Body of pancreas (tissue), 4 donors: ENCODE measurements at regions not wholly inside any gene's neighbourhood (a gene's known extent, or its start where the extent isn't known, plus 50 kb on each side); places are given as distances from the start of the nearest gene placed in this dataset.
"Not testable (repeated sequence)": the region's sequence is repeated elsewhere in the genome, so short reads cannot be mapped to it uniquely, and the experiment has no call there.

Experiments
- ATAC-seq: fragments of 150-250 bp; one replicate; pipeline ENCODE4 v1.9.1; 2016
- DNase-seq, 4 donors: peaks; one replicate each; pipeline ENCODE4 v3.0.0-alpha.2; 2019
- H3K27ac ChIP-seq, 4 donors: fragments of 200-600 bp; sonication (generic); 1 replicate in 3 of 4; 2 replicates in 1 of 4; pipeline versions ENCODE4 v1.5.1 to v1.6.1; 2016 to 2019; ENCODE audit warnings: mild to moderate bottlenecking in 1 of 4, mixed read lengths in 1 of 4, moderate library complexity in 1 of 4
- H3K27me3 ChIP-seq, 2 donors: fragments of 200-600 bp; sonication (generic); one replicate each; pipeline ENCODE4 v1.6.0; 2016; ENCODE audit warnings: mild to moderate bottlenecking in 1 of 2
- H3K36me3 ChIP-seq, 2 donors: fragments of 200-600 bp; sonication (generic); replicated peaks in 1 of 2; 2 replicates each; pipeline ENCODE4 v1.5.1; 2016; ENCODE audit warnings: low read depth in 2 of 2; ENCODE audit not compliant: insufficient read depth in 1 of 2
- H3K4me1 ChIP-seq: fragments of 200-600 bp; sonication (generic); one replicate; pipeline ENCODE4 v1.6.0; 2016
- H3K4me3 ChIP-seq, 2 donors: fragments of 200-600 bp; sonication (generic); 1 replicate in 1 of 2; 2 replicates in 1 of 2; pipeline ENCODE4 v1.5.1; 2016 to 2019
- H3K9me3 ChIP-seq, 3 donors: fragments of 200-600 bp; sonication (generic); 1 replicate in 2 of 3; 2 replicates in 1 of 3; pipeline ENCODE4 v1.5.1; 2016
- POLR2A ChIP-seq, 3 donors: fragments of 450-650 bp; IDR thresholded peaks; one replicate each; pipeline ENCODE4 v1.6.1; 2016; ENCODE audit warnings: antibody characterized with exemption in 3 of 3, mild to moderate bottlenecking in 2 of 3
- WGBS, 2 donors: methylation state at CpG; one replicate each; pipeline ENCODE4 v1.1.5; 2017; 5-methylcytosine and 5-hydroxymethylcytosine counted together
- intact Hi-C: fragments of 100-400 bp; cut with DNase I; formaldehyde crosslinking; loops from one replicate; pipeline ENCODE4 v1.15.1; 2023
- TF ChIP-seq, protein P1 (sequence below), 7 experiments: fragments of 450-650 bp in 4 of 7; fragments of 200-600 bp in 3 of 7; sonication (generic) in 3 of 7; IDR thresholded peaks; one replicate each; pipeline ENCODE4 v1.5.1; 2016 to 2019; ENCODE audit warnings: antibody characterized with exemption in 7 of 7

DNA sequence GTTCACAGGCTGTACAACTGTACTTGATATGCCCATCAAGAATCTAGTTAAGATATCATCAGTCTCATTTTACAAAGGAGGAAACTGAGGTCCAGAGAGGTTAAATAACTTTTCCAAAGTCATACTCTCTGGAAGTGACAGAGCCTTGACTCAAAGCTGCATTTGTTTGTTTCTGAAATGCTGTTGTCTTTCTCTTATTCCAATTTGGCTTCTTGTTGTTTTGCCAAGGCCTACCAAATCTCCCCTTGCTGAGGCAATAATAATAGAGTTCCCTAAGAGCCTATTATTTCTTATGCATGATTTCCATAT, 79.8 kb upstream of the C12orf71 start:
- no peak for DNase-seq
- TF ChIP-seq, protein P1, sequence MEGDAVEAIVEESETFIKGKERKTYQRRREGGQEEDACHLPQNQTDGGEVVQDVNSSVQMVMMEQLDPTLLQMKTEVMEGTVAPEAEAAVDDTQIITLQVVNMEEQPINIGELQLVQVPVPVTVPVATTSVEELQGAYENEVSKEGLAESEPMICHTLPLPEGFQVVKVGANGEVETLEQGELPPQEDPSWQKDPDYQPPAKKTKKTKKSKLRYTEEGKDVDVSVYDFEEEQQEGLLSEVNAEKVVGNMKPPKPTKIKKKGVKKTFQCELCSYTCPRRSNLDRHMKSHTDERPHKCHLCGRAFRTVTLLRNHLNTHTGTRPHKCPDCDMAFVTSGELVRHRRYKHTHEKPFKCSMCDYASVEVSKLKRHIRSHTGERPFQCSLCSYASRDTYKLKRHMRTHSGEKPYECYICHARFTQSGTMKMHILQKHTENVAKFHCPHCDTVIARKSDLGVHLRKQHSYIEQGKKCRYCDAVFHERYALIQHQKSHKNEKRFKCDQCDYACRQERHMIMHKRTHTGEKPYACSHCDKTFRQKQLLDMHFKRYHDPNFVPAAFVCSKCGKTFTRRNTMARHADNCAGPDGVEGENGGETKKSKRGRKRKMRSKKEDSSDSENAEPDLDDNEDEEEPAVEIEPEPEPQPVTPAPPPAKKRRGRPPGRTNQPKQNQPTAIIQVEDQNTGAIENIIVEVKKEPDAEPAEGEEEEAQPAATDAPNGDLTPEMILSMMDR (IDR thresholded peaks at IDR 0.05) = no peak
- TF ChIP-seq POLR2A (IDR thresholded peaks at IDR 0.05) = no peak
- Histone ChIP-seq H3K27me3 (no peaks in the 10 kb centered on the region), H3K4me3 (no peak overlapping the region), H3K4me1 (no peaks in the 10 kb centered on the region), H3K36me3 (no peaks in the 10 kb centered on the region), H3K9me3 (no peaks in the 10 kb centered on the region), H3K27ac (no peak overlapping the region)
- intact Hi-C loops = no loop called here
- no peak for ATAC-seq

DNA sequence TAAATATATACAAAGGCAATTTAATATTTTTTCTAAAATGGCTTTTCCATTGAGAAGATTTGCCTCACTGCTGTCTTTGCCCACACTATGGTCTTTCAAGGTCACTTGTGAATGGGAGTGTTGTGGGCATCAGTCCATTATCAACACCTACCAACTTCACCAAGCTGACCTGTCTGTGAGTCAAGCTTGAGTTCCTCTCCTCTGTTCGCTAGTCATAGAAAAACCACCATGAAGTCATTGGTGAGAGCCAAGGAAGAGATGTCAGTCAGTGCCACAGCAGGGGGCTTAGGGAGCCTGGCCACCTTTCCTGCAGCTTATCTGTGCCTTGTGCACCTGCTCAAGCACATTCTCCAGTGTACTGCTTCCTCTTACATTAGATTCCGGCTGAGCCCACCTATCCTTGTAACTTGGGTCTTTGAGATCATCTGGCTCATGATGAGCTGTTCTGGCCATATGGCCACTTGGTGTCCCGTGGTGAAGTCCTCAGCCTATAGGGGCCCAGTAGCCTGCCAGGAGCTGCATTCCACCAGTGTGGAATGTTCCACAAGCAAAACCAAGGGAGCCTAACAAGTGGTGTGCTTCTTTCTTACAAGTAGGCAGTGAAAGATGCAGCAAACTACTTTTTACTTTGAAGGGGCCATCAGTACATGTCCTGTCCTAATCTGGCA, 80.8 kb upstream of the C12orf71 start:
- Histone ChIP-seq H3K36me3 (no peaks in the 10 kb centered on the region), H3K27me3 (no peaks in the 10 kb centered on the region), H3K4me1 (no peaks in the 10 kb centered on the region), H3K27ac (no peak overlapping the region), H3K9me3 (no peaks in the 10 kb centered on the region), H3K4me3 (no peak overlapping the region)
- intact Hi-C loops = no loop called here
- ATAC-seq = no peak
- DNase-seq = no peak
- WGBS, 2 donors = 50 to 86% methylated on average over 2 to 3 of the region's 3 CpGs
- TF ChIP-seq, protein P1 (IDR thresholded peaks at IDR 0.05) = no peak
- TF ChIP-seq POLR2A (IDR thresholded peaks at IDR 0.05) = no peak

DNA sequence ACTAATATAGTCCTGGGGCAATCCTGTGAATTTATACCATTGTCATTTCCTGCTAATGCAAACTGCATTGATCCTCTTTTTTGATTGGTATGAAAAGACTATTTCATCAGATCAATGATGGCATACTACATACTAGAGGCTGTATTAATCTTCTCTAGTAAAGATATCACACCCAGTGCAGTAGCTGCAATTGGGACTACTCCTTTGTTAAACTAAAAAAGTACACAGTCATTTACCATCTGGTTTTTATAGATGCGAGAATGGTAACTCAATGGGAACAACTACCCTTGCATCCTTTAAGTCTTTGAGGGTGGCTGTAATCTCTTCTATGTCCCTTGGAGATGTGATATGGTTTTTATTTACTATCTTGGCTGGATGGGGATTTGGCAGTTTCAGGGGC, 80.2 kb upstream of the STK38L start:
- Histone ChIP-seq H3K36me3 (no peaks in the 10 kb centered on the region), H3K27ac (no peak overlapping the region), H3K9me3 (no peaks in the 10 kb centered on the region), H3K4me3 (no peak overlapping the region), H3K4me1 (no peaks in the 10 kb centered on the region), H3K27me3 (no peaks in the 10 kb centered on the region)
- intact Hi-C loops = no loop called here
- ATAC-seq = no peak
- TF ChIP-seq POLR2A (IDR thresholded peaks at IDR 0.05) = no peak
- TF ChIP-seq, protein P1 (IDR thresholded peaks at IDR 0.05) = no peak
- 90 to 100% methylated on average over 1 of the region's 1 CpG for WGBS, 2 donors
- DNase-seq = no peak

GRCh38 chr12:27164330-27165040, 79.6 kb upstream of the STK38L start:
- 81 to 98% methylated on average over 2 of the region's 2 CpGs for WGBS, 2 donors
- Histone ChIP-seq H3K27ac (no peak overlapping the region), H3K4me3 (no peak overlapping the region), H3K4me1 (no peaks in the 10 kb centered on the region), H3K36me3 (no peaks in the 10 kb centered on the region), H3K9me3 (no peaks in the 10 kb centered on the region), H3K27me3 (no peaks in the 10 kb centered on the region)
- intact Hi-C loops = no loop called here
- no peak for DNase-seq
- TF ChIP-seq, protein P1 (IDR thresholded peaks at IDR 0.05) = no peak
- no peak for ATAC-seq

DNA sequence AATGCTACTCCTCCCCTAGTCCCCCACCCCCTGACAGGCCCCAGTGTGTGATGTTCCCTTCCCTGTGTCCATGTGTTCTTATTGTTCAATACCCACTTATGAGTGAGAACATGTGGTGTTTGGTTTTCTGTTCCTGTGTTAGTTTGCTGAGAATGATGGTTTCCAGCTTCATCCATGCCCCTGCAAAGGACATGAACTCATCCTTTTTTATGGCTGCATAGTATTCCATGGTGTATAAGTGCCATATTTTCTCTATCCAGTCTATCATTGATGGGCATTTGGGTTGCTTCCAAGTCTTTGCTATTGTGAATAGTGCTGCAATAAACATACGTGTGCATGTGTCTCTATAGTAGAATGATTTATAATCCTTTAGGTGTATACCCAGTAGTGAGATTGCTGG, 78.1 kb upstream of the STK38L start:
- H3K27me3 ChIP-seq, H3K4me1 ChIP-seq, H3K27ac ChIP-seq, H3K9me3 ChIP-seq, H3K36me3 ChIP-seq, intact Hi-C loops, ATAC-seq, DNase-seq, H3K4me3 ChIP-seq: not testable (repeated sequence)
- WGBS, 2 donors = 90 to 95% methylated on average over 1 of the region's 1 CpG

DNA sequence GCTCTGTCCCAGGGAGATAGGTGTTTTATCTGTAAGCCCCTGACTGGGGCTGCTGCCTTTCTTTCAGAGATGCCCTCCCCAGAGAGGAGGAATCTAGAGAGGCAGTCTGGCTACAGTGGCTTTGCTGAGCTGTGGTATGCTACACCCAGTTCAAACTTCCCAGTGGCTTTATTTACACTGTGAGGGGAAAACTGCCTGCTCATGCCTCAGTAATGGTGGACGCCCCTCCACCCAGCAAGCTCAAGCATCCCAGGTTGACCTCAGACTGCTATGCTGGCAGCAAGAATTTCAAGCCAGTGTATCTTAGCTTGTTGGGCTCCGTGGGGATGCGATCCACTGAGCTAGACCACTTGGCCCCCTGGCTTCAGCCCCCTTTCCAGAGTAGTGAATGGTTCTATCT, 72.6 kb upstream of the STK38L start:
- H3K4me3 ChIP-seq, H3K27me3 ChIP-seq, H3K36me3 ChIP-seq, ATAC-seq, DNase-seq, H3K9me3 ChIP-seq, intact Hi-C loops, H3K27ac ChIP-seq, H3K4me1 ChIP-seq: not testable (repeated sequence)
- WGBS, 2 donors = 97 to 100% methylated on average over 2 to 3 of the region's 3 CpGs
